H1 (cell line): ENCODE measurements at regions not wholly inside any gene's neighbourhood (a gene's known extent, or its start where the extent isn't known, plus 50 kb on each side); places are given as distances from the start of the nearest gene placed in this dataset.
A peak's percentile ranks its signal among the peaks of the same experiment; 100 is the strongest.

ENCODE experiments used
- CTCF ChIA-PET: fragments of 300-600 bp; sonication (Branson Sonifier 250); formaldehyde crosslinking; loops from one replicate; lab custom pipeline; 2021; ENCODE audit not compliant: partially characterized antibody; lab: Charles Lee
- POLR2A ChIA-PET: fragments of 300-600 bp; sonication (Branson Sonifier 250); formaldehyde crosslinking; loops from one replicate; lab custom pipeline; 2021; ENCODE audit warnings: inconsistent platforms; ENCODE audit not compliant: partially characterized antibody; lab: Charles Lee
- DNase-seq, 2 experiments: peaks; one replicate each; pipeline versions ENCODE4 v3.0.0 to v3.0.0-alpha.2; 2010 to 2022; ENCODE audit warnings: low spot score in 2 of 2, low read depth in 1 of 2, mixed read lengths in 1 of 2
- FAIRE-seq: peaks from 2 replicates; lab custom pipeline; 2011; peaks lifted over from hg19 to GRCh38; lab: Jason Lieb, UNC
- H2AFZ ChIP-seq: 2 replicates; pipeline ENCODE4 v1.8.1; 2012; ENCODE audit warnings: low read length, inconsistent platforms
- H2AK5ac ChIP-seq: 2 replicates; pipeline ENCODE4 v1.6.1; 2013; ENCODE audit warnings: low read depth, low read length
- H2BK120ac ChIP-seq: replicated peaks from 2 replicates; pipeline ENCODE3; 2013; ENCODE audit warnings: low read depth, low read length, inconsistent platforms
- H2BK12ac ChIP-seq: 2 replicates; pipeline ENCODE4 v1.6.1; 2013; ENCODE audit warnings: low read depth, low read length
- H2BK15ac ChIP-seq: 2 replicates; pipeline ENCODE4 v1.6.1; 2013; ENCODE audit warnings: low read length
- H2BK20ac ChIP-seq: 2 replicates; pipeline ENCODE4 v1.6.1; 2013; ENCODE audit warnings: low read length
- H2BK5ac ChIP-seq: 2 replicates; pipeline ENCODE4 v1.6.1; 2013; ENCODE audit warnings: low read depth, low read length
- H3K14ac ChIP-seq: 2 replicates; pipeline ENCODE4 v1.6.1; 2013; ENCODE audit warnings: inconsistent platforms; ENCODE audit not compliant: insufficient read length
- H3K18ac ChIP-seq: 2 replicates; pipeline ENCODE4 v1.6.1; 2013; ENCODE audit warnings: low read length; ENCODE audit errors: extremely low read depth
- H3K23ac ChIP-seq: 2 replicates; pipeline ENCODE4 v1.6.1; 2013; ENCODE audit warnings: inconsistent platforms; ENCODE audit not compliant: insufficient read length
- H3K23me2 ChIP-seq: 2 replicates; pipeline ENCODE4 v1.6.1; 2013; ENCODE audit warnings: low read depth, low read length
- H3K27ac ChIP-seq: 2 replicates; pipeline ENCODE4 v1.6.1; 2011; ENCODE audit warnings: low read depth, low read length, inconsistent platforms
- H3K27me3 ChIP-seq, 4 experiments: replicated peaks in 1 of 4; 1 replicate in 1 of 4; 2 replicates in 3 of 4; pipeline versions ENCODE4 v1.6.1 to v1.8.1; 2011 to 2013; ENCODE audit warnings: low read length in 3 of 4, mild to moderate bottlenecking in 3 of 4, inconsistent platforms in 2 of 4, mixed read lengths in 2 of 4, moderate library complexity in 1 of 4; ENCODE audit not compliant: control insufficient read depth in 3 of 4, insufficient read depth in 3 of 4; ENCODE audit errors: extremely low read depth in 1 of 4
- H3K36me3 ChIP-seq, 4 experiments: 2 replicates each; pipeline versions ENCODE4 v1.6.1 to v1.8.1; 2011 to 2013; ENCODE audit warnings: mild to moderate bottlenecking in 4 of 4, low read length in 3 of 4, moderate library complexity in 2 of 4, control low read depth in 1 of 4, inconsistent platforms in 1 of 4; ENCODE audit not compliant: insufficient read depth in 4 of 4, control insufficient read depth in 2 of 4
- H3K4ac ChIP-seq: replicated peaks from 2 replicates; pipeline ENCODE3; 2013; ENCODE audit warnings: low read length, low read depth, mixed read lengths, inconsistent platforms; ENCODE audit not compliant: insufficient read length
- H3K4me1 ChIP-seq, 4 experiments: replicated peaks in 1 of 4; 1 replicate in 1 of 4; 2 replicates in 3 of 4; pipeline versions ENCODE4 v1.6.1 to v1.8.1; 2011 to 2013; ENCODE audit warnings: low read length in 3 of 4, inconsistent platforms in 2 of 4, mixed read lengths in 1 of 4; ENCODE audit not compliant: insufficient read depth in 4 of 4, control insufficient read depth in 3 of 4
- H3K4me2 ChIP-seq, 2 experiments: 2 replicates each; pipeline versions ENCODE4 v1.6.1 to v1.8.1; 2011 to 2013; ENCODE audit warnings: low read depth in 2 of 2, low read length in 2 of 2, control low read depth in 1 of 2, inconsistent platforms in 1 of 2, mild to moderate bottlenecking in 1 of 2; ENCODE audit not compliant: insufficient read depth in 1 of 2
- H3K4me3 ChIP-seq, 4 experiments: fragments of 200-600, 300-600 bp in 1 of 4; sonication (generic), shearing (Covaris generic), sonication (Bioruptor Twin) in 1 of 4; 2 replicates each; pipeline versions ENCODE4 v1.5.1 to v1.8.1; 2011 to 2016; ENCODE audit warnings: low read length in 4 of 4, low read depth in 3 of 4, control low read depth in 2 of 4, inconsistent platforms in 2 of 4, mild to moderate bottlenecking in 2 of 4, mixed read lengths in 1 of 4, moderate library complexity in 1 of 4; ENCODE audit not compliant: insufficient read depth in 2 of 4; ENCODE audit errors: extremely low read depth in 1 of 4
- H3K56ac ChIP-seq: replicated peaks from 2 replicates; pipeline ENCODE3; 2013; ENCODE audit warnings: low read depth, mild to moderate bottlenecking, mixed read lengths, low read length, inconsistent platforms; ENCODE audit not compliant: insufficient read length
- H3K79me1 ChIP-seq: 2 replicates; pipeline ENCODE4 v1.6.1; 2013; ENCODE audit warnings: low read depth, low read length, control low read depth
- H3K79me2 ChIP-seq, 2 experiments: 2 replicates each; pipeline versions ENCODE4 v1.6.1 to v1.8.1; 2012 to 2013; ENCODE audit warnings: low read length in 2 of 2, mild to moderate bottlenecking in 2 of 2, inconsistent platforms in 1 of 2; ENCODE audit not compliant: insufficient read depth in 2 of 2, control insufficient read depth in 1 of 2
- H3K9ac ChIP-seq, 4 experiments: replicated peaks in 1 of 4; 1 replicate in 1 of 4; 2 replicates in 3 of 4; pipeline versions ENCODE4 v1.6.1 to v1.8.1; 2011 to 2013; ENCODE audit warnings: low read depth in 3 of 4, low read length in 3 of 4, control low read depth in 2 of 4, mild to moderate bottlenecking in 2 of 4, moderate library complexity in 2 of 4, inconsistent platforms in 1 of 4; ENCODE audit errors: extremely low read depth in 1 of 4
- H3K9me3 ChIP-seq, 2 experiments: 2 replicates each; pipeline versions ENCODE4 v1.6.1 to v1.8.1; 2012 to 2013; ENCODE audit warnings: mild to moderate bottlenecking in 2 of 2, moderate library complexity in 2 of 2, control low read depth in 1 of 2, inconsistent platforms in 1 of 2, low read depth in 1 of 2, low read length in 1 of 2, mixed read lengths in 1 of 2; ENCODE audit not compliant: insufficient read depth in 2 of 2
- H4K20me1 ChIP-seq, 2 experiments: replicated peaks in 1 of 2; 2 replicates each; pipeline versions ENCODE3 to v1.8.1; 2011 to 2013; ENCODE audit warnings: inconsistent platforms in 2 of 2, low read length in 2 of 2, mild to moderate bottlenecking in 1 of 2; ENCODE audit not compliant: insufficient read depth in 2 of 2, control insufficient read depth in 1 of 2
- H4K5ac ChIP-seq: 2 replicates; pipeline ENCODE4 v1.6.1; 2013; ENCODE audit warnings: low read length, low read depth, mixed read lengths, inconsistent platforms; ENCODE audit not compliant: insufficient read length
- H4K8ac ChIP-seq: 2 replicates; pipeline ENCODE4 v1.8.0; 2013; ENCODE audit warnings: mild to moderate bottlenecking, moderate library complexity, low read length, inconsistent platforms; ENCODE audit not compliant: insufficient read depth; ENCODE audit errors: extremely low read depth
- H4K91ac ChIP-seq: replicated peaks from 2 replicates; pipeline ENCODE3; 2013; ENCODE audit warnings: low read length, mixed read lengths, inconsistent platforms; ENCODE audit not compliant: insufficient read length
- WGBS, 2 experiments: shearing (Covaris generic) in 1 of 2; methylation state at CpG; one replicate each; pipeline versions ENCODE4 v1.1.6 to v1.1.7; 2013 to 2015; ENCODE audit warnings: low lambda C conversion rate in 2 of 2, mixed read lengths in 2 of 2, inconsistent platforms in 1 of 2, low coverage in 1 of 2, missing lambda C conversion rate in 1 of 2; ENCODE audit not compliant: insufficient replicate concordance in 2 of 2, insufficient coverage in 1 of 2, insufficient read length in 1 of 2; ENCODE audit errors: extremely low coverage in 1 of 2, missing lambda C conversion rate in 1 of 2; 5-methylcytosine and 5-hydroxymethylcytosine counted together

DNA sequence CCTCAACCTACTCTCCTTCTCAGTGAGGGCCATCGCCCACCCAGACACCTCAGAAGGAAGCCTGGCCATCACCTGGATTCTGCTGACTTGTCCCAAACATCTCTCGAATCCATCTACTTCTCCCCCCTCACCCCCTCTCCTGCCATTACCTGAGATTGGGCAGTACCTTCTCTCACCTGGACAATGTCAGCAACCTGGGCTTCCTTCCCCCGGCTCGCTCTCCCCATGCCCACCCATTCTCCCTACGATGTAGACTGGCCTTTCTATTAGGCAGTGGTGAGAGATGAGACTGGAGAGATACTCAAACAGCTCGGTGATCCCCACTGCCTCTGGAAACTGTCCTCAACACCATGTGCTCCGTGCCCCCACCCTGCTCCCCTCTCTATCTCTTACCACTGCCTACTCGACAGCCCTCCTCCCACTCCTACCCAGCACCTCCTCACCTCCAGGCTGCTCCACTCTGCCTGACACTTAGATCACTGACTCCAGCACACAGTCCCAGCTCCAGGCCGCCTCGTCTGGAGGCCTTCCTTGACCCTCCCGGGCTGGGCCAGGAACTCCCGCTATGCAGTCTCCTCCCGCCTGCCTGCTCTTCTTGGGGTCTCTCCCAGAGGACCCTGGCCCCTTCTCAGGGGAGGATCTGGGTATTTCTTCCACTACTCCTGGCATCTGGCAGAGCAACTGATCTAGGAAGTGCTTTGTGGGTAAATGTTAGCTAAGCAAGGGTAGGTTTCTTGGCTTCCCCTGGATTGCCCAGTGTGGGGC is 235.8 kb upstream of the NLRP1 start:
- H3K14ac ChIP-seq, result no peak overlapping the region
- no peaks in the 10 kb centered on the region for H4K20me1 ChIP-seq
- H3K36me3 ChIP-seq, result no peaks in the 10 kb centered on the region
- ChIA-PET POLR2A (no interaction called here), CTCF (interaction anchor here (0.9 to 1.0 kb wide), 2 partner anchors 77 to 114 kb away, joined by 3 to 4 read pairs; no protein-coding TSS in a partner anchor)
- FAIRE-seq, result no peak
- H4K5ac ChIP-seq, result no peak overlapping the region
- H3K4ac ChIP-seq, result no peak overlapping the region
- H2BK120ac ChIP-seq, result no peak overlapping the region
- H3K9me3 ChIP-seq, result no peaks in the 10 kb centered on the region
- H3K79me1 ChIP-seq, result no peaks in the 10 kb centered on the region
- peak overlapping the region; percentile 80; the same call in 1 of the 2 replicates for H2BK12ac ChIP-seq
- H3K4me2 ChIP-seq, result no peak overlapping the region
- H3K4me1 ChIP-seq, result peaks cover 0 to 3% (median 0%) of the 10 kb centered on the region in 4 experiments; a peak in 2 of 7 replicates
- H3K9ac ChIP-seq, result no peak overlapping the region
- no peak overlapping the region for H3K23ac ChIP-seq
- no peak overlapping the region for H3K4me3 ChIP-seq
- no peak overlapping the region for H2AK5ac ChIP-seq
- H3K18ac ChIP-seq, result no peak overlapping the region; the same call in 1 of the 2 replicates
- no peak overlapping the region for H3K27ac ChIP-seq
- no peaks in the 10 kb centered on the region for H3K79me2 ChIP-seq
- H2BK5ac ChIP-seq, result no peak overlapping the region
- no peak overlapping the region for H3K56ac ChIP-seq
- no peak overlapping the region for H4K8ac ChIP-seq
- no peak overlapping the region for H2AFZ ChIP-seq
- H2BK15ac ChIP-seq, result no peak overlapping the region
- peak overlapping the region; percentile 22 for H4K91ac ChIP-seq
- 80% methylated on average over 13 of the region's 13 CpGs; no CpG with 5 or more reads in 1 of the 2 experiments for WGBS, 2 experiments
- H3K23me2 ChIP-seq, result no peaks in the 10 kb centered on the region
- H2BK20ac ChIP-seq, result no peak overlapping the region
- H3K27me3 ChIP-seq, result no peaks in the 10 kb centered on the region; a peak in 1 of 7 replicates
- no peak for DNase-seq
